Activated CD8-positive, alpha-beta memory T cell treated with anti-CD3 and anti-CD28 coated beads, Interleukin-2, amount 50 U/mL, for 1 hour (primary cell): ENCODE measurements at regions not wholly inside any gene's neighbourhood (a gene's known extent, or its start where the extent isn't known, plus 50 kb on each side); places are given as distances from the start of the nearest gene placed in this dataset.

Source experiments
- DNase-seq: peaks from one replicate; pipeline ENCODE4 v3.0.0-alpha.2; 2020; ENCODE audit errors: extremely low read depth

DNA sequence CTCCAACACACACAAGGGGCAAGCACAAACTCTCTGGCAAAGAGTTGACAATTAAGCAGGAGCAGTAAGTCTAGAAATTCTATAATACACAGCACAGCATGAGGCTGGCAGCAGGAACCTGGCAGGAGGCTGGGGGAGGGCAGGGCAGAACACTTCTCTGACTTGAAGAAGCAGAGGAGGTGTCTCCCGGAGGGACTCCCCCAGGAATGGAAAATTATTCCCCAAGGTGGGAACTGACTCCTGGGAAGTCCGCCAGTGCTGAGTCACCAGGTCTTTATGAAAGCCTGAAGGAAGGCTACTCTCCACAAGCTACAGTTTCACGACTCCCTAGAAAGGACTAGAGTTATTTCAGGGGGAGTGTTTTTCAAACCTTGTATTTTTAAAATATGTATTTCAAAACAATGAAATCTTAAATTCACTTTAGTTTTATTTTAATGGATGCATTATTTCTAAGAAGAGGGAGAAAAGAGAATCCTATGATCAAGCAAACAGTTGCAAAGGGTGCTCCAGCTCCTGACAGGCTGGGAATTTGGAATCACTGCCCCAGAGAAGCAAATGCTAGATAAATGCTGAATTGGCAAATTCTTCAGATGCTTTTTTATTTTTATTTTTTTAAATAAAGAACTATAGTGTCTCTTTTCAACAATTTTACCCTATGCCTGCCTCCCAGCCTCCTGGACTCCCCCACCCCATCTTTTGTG, 192.8 kb downstream of the LY86 start:
- no peak for DNase-seq

DNA sequence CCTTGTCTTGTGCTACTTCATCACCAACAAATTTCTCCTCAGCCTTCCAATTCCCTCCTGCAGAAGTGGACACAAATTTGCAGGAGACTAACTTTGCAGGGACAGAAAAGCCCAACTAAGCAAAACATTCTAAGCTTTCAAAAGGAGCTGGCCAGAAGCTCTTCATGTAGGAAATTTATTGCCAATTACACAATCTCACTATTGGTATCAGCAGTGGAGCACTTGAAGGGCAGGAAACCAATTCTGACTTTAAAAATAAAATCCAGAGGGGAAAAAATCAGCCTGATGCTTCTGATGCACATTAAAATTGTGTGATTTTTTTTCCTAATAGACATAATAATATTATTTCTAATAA, 193.3 kb downstream of the LY86 start:
- DNase-seq: no peak

DNA sequence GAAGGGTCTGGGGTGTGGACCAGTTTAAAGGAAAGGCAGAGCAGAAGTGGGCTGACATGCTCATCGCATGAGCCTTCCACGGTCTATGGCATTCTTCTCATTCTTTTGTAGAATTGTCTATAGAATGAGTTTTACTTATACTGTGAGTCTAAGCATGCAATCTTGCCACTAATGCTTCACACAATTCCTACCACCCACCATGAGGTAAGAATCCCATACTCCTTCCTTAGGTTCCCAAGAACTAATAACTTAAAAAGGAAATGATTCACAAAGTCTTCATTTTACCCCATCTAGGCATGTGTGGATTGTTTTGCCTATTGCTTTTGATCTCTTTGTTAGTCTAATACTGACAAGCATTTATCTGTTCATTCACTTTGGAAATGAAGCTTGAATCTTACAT, 195.2 kb downstream of the LY86 start:
- DNase-seq: no peak

GRCh38 chr6:6784514-6785162, 196.1 kb downstream of the LY86 start:
- no peak for DNase-seq

GRCh38 chr6:6785163-6785521, 196.6 kb downstream of the LY86 start:
- DNase-seq: no peak

DNA sequence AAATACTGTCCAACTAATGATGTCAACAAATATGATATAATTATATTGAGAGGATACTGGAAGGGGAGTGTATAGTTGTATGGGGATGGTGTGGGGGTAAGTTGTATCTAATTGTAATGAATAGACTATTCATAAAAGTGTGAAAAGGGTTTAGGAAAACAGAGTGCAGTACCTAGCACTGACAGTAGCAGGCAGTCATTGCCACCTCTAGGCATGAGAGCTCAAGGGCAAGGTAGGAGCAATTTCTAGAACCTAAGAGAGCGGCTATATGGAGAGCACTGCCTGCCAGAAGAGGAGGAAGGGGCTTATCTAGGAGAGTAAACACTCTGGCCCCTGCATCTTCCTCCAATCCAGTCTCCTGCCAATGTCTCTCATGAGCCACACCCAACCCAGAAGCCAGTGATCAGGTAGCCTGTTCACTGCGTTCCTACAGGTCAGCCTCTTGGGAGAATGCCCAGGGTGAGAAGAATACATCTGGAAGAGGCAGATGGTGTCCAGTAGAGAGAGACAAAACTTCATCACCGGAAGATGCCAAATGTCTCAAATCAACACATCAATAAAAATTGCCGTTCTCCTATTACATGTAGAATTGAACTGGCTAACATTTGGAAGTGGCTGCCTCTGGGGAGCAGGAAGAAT, 200.0 kb downstream of the LY86 start:
- DNase-seq: no peak

DNA sequence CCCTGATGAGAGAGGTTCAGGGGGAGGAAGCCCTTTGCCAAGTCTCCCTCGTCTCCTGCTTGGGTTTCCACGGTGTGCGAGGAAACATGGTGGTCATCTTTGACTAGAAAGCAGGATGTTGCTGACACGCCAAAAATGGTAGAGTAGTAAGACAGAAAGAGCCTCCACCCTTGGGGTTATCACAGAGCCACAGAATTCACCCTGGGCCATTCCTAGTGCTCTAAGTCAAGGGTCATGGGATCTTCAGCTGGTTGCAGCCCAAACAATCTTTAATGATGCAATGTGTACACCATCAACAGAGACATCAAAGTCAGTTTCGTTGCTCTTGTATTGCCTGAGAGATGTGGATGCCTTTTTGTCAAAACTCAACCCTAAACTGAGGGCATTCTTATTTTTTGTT, 201.9 kb downstream of the LY86 start:
- DNase-seq: no peak

DNA sequence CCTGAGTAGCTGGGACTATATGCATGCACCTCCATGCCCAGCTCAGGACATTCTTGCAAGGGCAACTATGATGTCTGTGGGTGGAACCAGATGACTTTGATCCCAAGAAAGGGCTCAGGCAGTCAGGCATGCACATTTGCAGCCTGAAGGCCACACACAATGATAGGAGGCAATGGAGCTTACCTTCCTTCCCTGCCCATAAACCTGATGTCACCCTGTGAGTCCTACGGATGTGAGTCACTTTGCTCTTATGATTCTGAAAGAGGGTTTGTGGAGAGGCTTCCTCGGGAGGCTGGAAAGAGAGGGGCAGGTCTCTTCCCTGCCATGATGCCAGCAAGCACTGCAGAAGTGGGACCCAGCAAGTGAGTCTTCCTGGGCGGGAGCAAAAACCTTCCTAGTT, 202.4 kb downstream of the LY86 start:
- DNase-seq: no peak

- no peak for DNase-seq
Measured at GRCh38 chr6:6793388-6794250, 205.1 kb downstream of the LY86 start.

DNA sequence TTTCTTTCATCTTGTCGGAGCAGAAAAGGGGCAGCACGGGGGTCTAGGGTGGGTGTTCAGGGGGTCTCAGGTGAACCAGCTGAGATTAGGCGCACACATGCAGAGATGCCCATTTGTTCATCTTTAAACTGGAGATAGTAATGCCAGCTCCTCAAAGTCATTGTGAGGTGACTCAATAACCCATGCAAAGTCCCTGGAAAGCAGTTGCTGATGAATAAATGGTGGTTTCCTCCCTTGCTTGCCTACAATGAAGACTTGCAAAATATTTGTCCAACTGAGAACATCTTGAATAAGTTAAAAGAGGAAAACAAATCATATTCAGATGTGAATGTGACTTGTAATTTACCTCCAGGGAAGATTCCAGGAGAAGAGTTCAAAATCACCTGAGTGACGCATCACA, 206.9 kb downstream of the LY86 start:
- DNase-seq: no peak

- DNase-seq: no peak
Measured at GRCh38 chr6:6796818-6797217, 208.3 kb downstream of the LY86 start.

- no peak for DNase-seq
Measured at GRCh38 chr6:6798448-6798860, 209.9 kb downstream of the LY86 start.

- no peak for DNase-seq
Measured at GRCh38 chr6:6801005-6801335, 212.4 kb downstream of the LY86 start.

DNA sequence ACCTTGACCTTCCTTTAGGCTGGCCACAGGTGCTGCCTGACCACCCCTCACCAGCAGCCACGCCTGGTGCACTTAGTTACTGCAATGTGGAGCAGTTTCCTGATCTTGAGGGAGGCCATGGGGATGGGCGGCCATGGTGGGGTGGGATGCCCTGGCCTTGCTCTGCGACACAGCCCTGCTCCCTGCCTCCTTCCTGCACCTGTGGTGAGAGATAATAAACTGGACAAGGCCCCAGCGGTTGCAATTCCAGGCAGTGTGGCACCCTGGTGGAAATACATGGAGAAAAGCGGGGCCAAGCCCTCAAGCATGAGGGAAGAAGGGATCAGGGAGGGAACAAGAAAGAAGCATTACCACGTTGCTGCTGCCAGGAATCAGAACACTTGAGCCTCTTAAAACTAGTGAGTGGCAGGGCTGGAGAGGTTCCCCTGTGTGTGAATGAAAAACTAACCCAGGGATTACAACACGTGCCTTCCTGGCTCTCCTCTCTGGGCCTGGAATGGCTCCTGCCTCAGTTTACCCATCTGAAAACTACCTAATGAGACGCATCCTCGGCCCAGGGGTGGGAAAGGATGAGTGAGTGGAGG, 213.2 kb downstream of the LY86 start:
- no peak for DNase-seq

- no peak for DNase-seq
Measured at GRCh38 chr6:6803180-6803977, 214.9 kb downstream of the LY86 start.

DNA sequence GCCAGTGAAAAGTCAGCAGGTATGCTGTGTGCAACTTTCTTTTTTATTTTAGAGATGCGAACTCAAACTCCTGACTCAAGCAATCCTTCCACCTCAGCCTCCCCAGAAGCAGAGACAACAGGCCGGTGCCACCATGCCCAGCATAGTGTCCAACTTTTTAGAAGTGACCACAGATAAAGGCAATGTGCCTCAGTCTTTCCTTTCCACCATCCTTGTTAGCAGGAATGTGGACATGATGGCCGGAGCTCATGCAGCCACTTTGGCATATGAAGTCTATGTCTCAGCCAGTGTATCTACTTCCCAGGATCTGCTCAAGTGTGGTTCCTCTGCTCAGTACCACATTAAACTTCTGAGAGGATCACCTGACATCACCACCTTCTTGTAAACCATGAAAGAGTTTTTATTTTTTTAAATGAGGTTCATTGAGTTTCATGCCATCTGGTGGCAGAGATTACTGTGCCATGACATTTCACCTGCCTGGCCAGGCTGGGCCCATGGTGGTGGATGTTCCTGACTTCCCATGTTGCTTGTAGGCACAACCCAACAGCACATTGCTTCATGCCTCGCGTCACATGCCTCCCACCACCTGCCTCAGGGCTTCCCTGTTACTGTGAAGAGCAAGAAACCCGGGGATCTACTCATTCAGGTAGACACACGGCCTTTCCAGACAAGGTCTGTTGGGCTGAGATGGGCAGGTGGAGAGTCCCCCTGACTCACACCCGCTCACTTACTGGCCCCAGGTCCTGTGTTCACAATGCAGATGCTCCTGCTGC, 216.5 kb downstream of the LY86 start:
- DNase-seq: no peak

DNA sequence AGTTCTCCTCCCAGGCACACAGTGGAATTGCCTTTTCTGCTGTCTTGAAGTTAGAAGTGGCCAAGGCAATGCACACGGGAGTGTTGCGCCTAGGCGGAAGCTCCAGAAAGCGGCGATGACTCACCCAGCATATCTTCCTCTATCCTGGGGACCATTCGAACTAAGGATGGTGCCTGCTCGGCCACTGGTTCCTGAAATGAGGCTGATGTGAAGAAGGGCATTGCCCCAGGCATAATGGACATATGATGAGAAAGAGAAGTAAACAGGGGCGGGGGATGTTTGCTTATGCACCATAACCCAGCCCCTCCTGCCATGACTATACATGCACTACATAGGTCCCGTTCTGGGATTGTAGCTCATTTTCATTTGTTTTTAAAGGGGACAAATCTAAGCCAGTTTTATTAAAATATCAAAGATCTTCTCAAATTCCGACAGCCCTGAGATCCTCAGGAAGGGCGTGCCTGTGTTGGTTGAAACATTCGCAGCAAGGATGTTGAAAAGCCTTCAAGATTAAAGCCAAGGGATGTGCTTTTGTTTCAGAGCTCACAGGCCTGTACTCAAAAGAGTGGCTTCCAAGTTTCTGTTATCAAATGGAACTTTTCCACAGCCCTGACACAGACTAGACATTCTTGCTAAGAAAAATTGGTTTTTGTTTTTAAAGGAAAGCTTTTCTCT, 218.5 kb downstream of the LY86 start:
- DNase-seq: no peak

- no peak for DNase-seq
Measured at GRCh38 chr6:6808343-6808742, 219.8 kb downstream of the LY86 start.

DNA sequence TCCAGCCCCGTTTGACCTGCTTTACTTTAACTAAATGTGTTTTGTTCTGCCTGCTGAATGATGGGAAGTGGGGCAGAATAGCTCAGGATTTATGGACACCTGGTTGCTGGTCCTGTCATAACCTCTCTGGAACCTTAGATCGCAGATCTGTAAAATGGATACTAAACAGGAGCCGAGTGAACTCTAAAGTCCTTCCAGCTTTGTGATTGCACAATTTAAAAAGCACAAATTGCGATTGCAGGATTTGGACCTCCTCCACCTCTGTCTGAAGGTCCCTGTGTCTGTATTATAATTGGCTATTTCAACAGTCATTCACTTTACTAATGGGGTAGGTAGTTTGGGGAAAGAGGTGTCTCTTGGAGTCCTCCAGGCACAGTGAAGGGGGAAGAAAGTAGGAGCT, 220.4 kb downstream of the LY86 start:
- no peak for DNase-seq

- no peak for DNase-seq
Measured at GRCh38 chr6:6810727-6811126, 222.2 kb downstream of the LY86 start.
